ENCODE measurements at regions not wholly inside any gene's neighbourhood (a gene's known extent, or its start where the extent isn't known, plus 50 kb on each side); places are given as distances from the start of the nearest gene placed in this dataset.

- Histone ChIP-seq H3K27ac (ENCODE audit: control insufficient read depth, insufficient read depth, low read length) (no peak overlapping the region), H3K9ac (ENCODE audit: control insufficient read depth, extremely low read depth, insufficient read depth, low read length) (no peak overlapping the region), H3K79me2 (ENCODE audit: control insufficient read depth, insufficient read depth, low read length) (no peaks in the 10 kb centered on the region), H3K4me3 (ENCODE audit: control insufficient read depth in 2 of 3, extremely low read depth in 1 of 3, insufficient read depth in 2 of 3, low read depth in 1 of 3, low read length in 3 of 3) (no peak overlapping the region), H3K9me1 (ENCODE audit: control insufficient read depth, extremely low read depth, insufficient read depth, low read length) (no peaks in the 10 kb centered on the region), H3K9me3 (ENCODE audit: control insufficient read depth, low read depth, low read length) (no peaks in the 10 kb centered on the region), H2AFZ (ENCODE audit: control insufficient read depth, low read length) (no peak overlapping the region), H3K27me3 (ENCODE audit: control insufficient read depth, extremely low read depth, insufficient read depth, low read length) (no peaks in the 10 kb centered on the region), H4K20me1 (ENCODE audit: control insufficient read depth, extremely low read depth, insufficient read depth, low read length) (no peaks in the 10 kb centered on the region), H3K36me3 (ENCODE audit: control insufficient read depth in 2 of 2, extremely low read depth in 1 of 2, insufficient read depth in 2 of 2, low read length in 2 of 2) (no peaks in the 10 kb centered on the region), H3K4me2 (ENCODE audit: control insufficient read depth, extremely low read depth, insufficient read depth, low read depth, low read length) (no peak overlapping the region), H3K4me1 (ENCODE audit: control insufficient read depth, extremely low read depth, insufficient read depth, low read length) (no peaks in the 10 kb centered on the region)
- FAIRE-seq: no peak
- dilution Hi-C loops (cut with MboI; ENCODE audit: extremely low pct_ligation_motif_present, low sequenced_read_pairs): no loop called here
- DNase-seq (ENCODE audit: low read depth, low spot score): no peak
- TF ChIP-seq CTCF (optimal IDR thresholded peaks at IDR 0.05 in 1 of 3, IDR thresholded peaks at IDR 0.05 in 1 of 3, conservative IDR thresholded peaks at IDR 0.05 in 1 of 3; ENCODE audit: extremely low read depth in 1 of 3, insufficient read depth in 2 of 3, low read length in 3 of 3) (no peak), EZH2 (IDR thresholded peaks at IDR 0.05; ENCODE audit: low read length) (no peak)
Measured at GRCh38 chr9:28056466-28056865, 483.2 kb upstream of the C9orf72 start.

DNA sequence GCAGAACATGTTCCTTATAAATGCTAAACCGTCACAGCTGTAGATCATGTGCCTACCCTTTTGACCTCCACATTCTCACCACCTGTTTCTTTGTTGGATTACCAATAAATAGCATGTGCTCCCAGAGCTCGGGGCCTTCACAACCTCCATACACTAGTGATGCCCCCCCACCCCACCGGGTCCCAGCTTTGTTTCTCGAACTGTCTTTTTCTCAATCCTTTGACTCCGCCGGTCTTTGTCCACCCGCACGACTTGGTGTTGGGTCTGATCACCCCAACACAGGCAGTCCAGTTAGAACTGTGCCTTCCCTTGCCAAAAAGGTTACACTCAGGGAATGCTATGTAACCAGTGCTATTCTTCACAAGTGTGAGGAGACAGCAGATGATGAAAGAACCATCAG is 485.9 kb upstream of the C9orf72 start:
- Histone ChIP-seq H3K79me2 (ENCODE audit: control insufficient read depth, insufficient read depth, low read length) (no peaks in the 10 kb centered on the region), H3K4me3 (ENCODE audit: control insufficient read depth in 2 of 3, extremely low read depth in 1 of 3, insufficient read depth in 2 of 3, low read depth in 1 of 3, low read length in 3 of 3) (no peak overlapping the region), H3K9me3 (ENCODE audit: control insufficient read depth, low read depth, low read length) (no peaks in the 10 kb centered on the region), H3K9ac (ENCODE audit: control insufficient read depth, extremely low read depth, insufficient read depth, low read length) (no peak overlapping the region), H3K9me1 (ENCODE audit: control insufficient read depth, extremely low read depth, insufficient read depth, low read length) (no peaks in the 10 kb centered on the region), H3K36me3 (ENCODE audit: control insufficient read depth in 2 of 2, extremely low read depth in 1 of 2, insufficient read depth in 2 of 2, low read length in 2 of 2) (no peaks in the 10 kb centered on the region), H3K4me1 (ENCODE audit: control insufficient read depth, extremely low read depth, insufficient read depth, low read length) (no peaks in the 10 kb centered on the region), H4K20me1 (ENCODE audit: control insufficient read depth, extremely low read depth, insufficient read depth, low read length) (no peaks in the 10 kb centered on the region), H3K4me2 (ENCODE audit: control insufficient read depth, extremely low read depth, insufficient read depth, low read depth, low read length) (no peak overlapping the region), H3K27me3 (ENCODE audit: control insufficient read depth, extremely low read depth, insufficient read depth, low read length) (no peaks in the 10 kb centered on the region), H2AFZ (ENCODE audit: control insufficient read depth, low read length) (no peak overlapping the region), H3K27ac (ENCODE audit: control insufficient read depth, insufficient read depth, low read length) (no peak overlapping the region)
- no peak for DNase-seq (ENCODE audit: low read depth, low spot score)
- no peak for FAIRE-seq
- dilution Hi-C loops (cut with MboI; ENCODE audit: extremely low pct_ligation_motif_present, low sequenced_read_pairs): no loop called here
- no peak for TF ChIP-seq CTCF (optimal IDR thresholded peaks at IDR 0.05 in 1 of 3, IDR thresholded peaks at IDR 0.05 in 1 of 3, conservative IDR thresholded peaks at IDR 0.05 in 1 of 3; ENCODE audit: extremely low read depth in 1 of 3, insufficient read depth in 2 of 3, low read length in 3 of 3)
- no peak for TF ChIP-seq EZH2 (IDR thresholded peaks at IDR 0.05; ENCODE audit: low read length)

All from keratinocyte (primary cell).